Ishikawa (cell line): ENCODE measurements at regions not wholly inside any gene's neighbourhood (a gene's known extent, or its start where the extent isn't known, plus 50 kb on each side); places are given as distances from the start of the nearest gene placed in this dataset.

ENCODE experiments used
- CEBPB ChIP-seq: IDR thresholded peaks from 2 replicates; pipeline ENCODE4 v1.6.1; 2012
- CREB1 ChIP-seq: IDR thresholded peaks from 2 replicates; pipeline ENCODE4 v1.6.1; 2012; ENCODE audit warnings: low read depth
- EP300 ChIP-seq: IDR thresholded peaks from 2 replicates; pipeline ENCODE4 v1.6.1; 2012; ENCODE audit warnings: borderline replicate concordance
- FOXM1 ChIP-seq: IDR thresholded peaks from 2 replicates; pipeline ENCODE4 v1.6.1; 2012; ENCODE audit warnings: low read depth, borderline replicate concordance
- MAX ChIP-seq: IDR thresholded peaks from 2 replicates; pipeline ENCODE4 v1.6.1; 2012
- RAD21 ChIP-seq: IDR thresholded peaks from 2 replicates; pipeline ENCODE4 v1.6.1; 2012; ENCODE audit warnings: low read depth
- TAF1 ChIP-seq: IDR thresholded peaks from 2 replicates; pipeline ENCODE4 v1.6.1; 2012; ENCODE audit warnings: low read depth, mild to moderate bottlenecking
- TCF12 ChIP-seq: IDR thresholded peaks from 2 replicates; pipeline ENCODE4 v1.6.1; 2012; ENCODE audit warnings: low read depth
- TEAD4 ChIP-seq: IDR thresholded peaks from 2 replicates; pipeline ENCODE4 v1.6.1; 2012
- USF1 ChIP-seq: IDR thresholded peaks from 2 replicates; pipeline ENCODE4 v1.6.1; 2012
- YY1 ChIP-seq: IDR thresholded peaks from 2 replicates; pipeline ENCODE4 v1.6.1; 2012; ENCODE audit warnings: low read depth
- ZBTB7A ChIP-seq: IDR thresholded peaks from 2 replicates; pipeline ENCODE4 v1.6.1; 2012; ENCODE audit warnings: low read depth
- TF ChIP-seq, protein P1 (sequence below): IDR thresholded peaks from 2 replicates; pipeline ENCODE4 v1.6.1; 2012; ENCODE audit warnings: low read depth, mild to moderate bottlenecking

DNA sequence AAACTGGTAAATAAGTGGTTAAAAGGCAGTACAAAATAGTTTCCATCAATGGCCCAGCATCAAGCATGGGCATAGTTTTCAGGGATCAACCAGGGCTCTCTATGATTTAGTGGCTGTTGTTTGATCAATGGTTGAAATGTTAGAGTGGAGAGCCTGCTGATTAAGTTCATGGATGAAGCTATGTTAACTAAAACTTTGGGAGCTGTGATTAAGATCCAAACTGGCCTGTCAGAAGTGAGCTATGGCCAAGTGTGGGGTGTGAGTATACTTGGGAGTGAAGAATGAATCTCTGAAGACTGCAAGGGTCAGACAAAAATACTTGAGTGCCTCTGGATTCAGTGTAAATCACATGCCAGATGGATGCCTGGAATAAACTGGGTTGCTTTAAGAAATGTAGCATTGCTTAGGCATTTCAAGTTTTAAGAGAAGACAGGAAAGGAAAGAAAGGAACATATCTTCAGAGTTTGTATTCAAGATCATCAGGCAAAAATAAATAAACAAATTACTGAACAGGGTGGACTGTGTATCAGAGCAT lies 422.2 kb upstream of the ADAMTS9 start:
- TF ChIP-seq RAD21 (no peak), CREB1 (no peak), TAF1 (no peak), YY1 (no peak), MAX (no peak), EP300 (no peak), FOXM1 (no peak), ZBTB7A (no peak), TEAD4 (no peak), TCF12 (no peak), USF1 (no peak), CEBPB (no peak)
- TF ChIP-seq, protein P1, sequence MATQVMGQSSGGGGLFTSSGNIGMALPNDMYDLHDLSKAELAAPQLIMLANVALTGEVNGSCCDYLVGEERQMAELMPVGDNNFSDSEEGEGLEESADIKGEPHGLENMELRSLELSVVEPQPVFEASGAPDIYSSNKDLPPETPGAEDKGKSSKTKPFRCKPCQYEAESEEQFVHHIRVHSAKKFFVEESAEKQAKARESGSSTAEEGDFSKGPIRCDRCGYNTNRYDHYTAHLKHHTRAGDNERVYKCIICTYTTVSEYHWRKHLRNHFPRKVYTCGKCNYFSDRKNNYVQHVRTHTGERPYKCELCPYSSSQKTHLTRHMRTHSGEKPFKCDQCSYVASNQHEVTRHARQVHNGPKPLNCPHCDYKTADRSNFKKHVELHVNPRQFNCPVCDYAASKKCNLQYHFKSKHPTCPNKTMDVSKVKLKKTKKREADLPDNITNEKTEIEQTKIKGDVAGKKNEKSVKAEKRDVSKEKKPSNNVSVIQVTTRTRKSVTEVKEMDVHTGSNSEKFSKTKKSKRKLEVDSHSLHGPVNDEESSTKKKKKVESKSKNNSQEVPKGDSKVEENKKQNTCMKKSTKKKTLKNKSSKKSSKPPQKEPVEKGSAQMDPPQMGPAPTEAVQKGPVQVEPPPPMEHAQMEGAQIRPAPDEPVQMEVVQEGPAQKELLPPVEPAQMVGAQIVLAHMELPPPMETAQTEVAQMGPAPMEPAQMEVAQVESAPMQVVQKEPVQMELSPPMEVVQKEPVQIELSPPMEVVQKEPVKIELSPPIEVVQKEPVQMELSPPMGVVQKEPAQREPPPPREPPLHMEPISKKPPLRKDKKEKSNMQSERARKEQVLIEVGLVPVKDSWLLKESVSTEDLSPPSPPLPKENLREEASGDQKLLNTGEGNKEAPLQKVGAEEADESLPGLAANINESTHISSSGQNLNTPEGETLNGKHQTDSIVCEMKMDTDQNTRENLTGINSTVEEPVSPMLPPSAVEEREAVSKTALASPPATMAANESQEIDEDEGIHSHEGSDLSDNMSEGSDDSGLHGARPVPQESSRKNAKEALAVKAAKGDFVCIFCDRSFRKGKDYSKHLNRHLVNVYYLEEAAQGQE, result no peak
